H9 (cell line): ENCODE measurements at regions not wholly inside any gene's neighbourhood (a gene's known extent, or its start where the extent isn't known, plus 50 kb on each side); places are given as distances from the start of the nearest gene placed in this dataset.

ENCODE experiments used
- DNase-seq: peaks from one replicate; pipeline ENCODE4 v3.0.0-alpha.2; 2017
- H2AFZ ChIP-seq: one replicate; pipeline ENCODE4 v1.6.1; 2013; ENCODE audit warnings: mild to moderate bottlenecking, low read length, control low read depth, moderate library complexity
- H2AK5ac ChIP-seq: 2 replicates; pipeline ENCODE4 v1.6.1; 2013; ENCODE audit warnings: low read length, control low read depth, mixed read lengths; ENCODE audit not compliant: insufficient read length
- H2BK120ac ChIP-seq: one replicate; pipeline ENCODE4 v1.6.1; 2013; ENCODE audit warnings: low read depth, mild to moderate bottlenecking, low read length, control low read depth, inconsistent platforms; ENCODE audit not compliant: poor library complexity, severe bottlenecking
- H2BK12ac ChIP-seq: 2 replicates; pipeline ENCODE4 v1.6.1; 2013; ENCODE audit warnings: low read length, control low read depth, mixed read lengths, low read depth; ENCODE audit not compliant: insufficient read length
- H2BK15ac ChIP-seq: 2 replicates; pipeline ENCODE4 v1.6.1; 2013; ENCODE audit warnings: low read depth, low read length, control low read depth
- H2BK20ac ChIP-seq: one replicate; pipeline ENCODE4 v1.6.1; 2013; ENCODE audit warnings: low read depth, mild to moderate bottlenecking, low read length, control low read depth, inconsistent platforms; ENCODE audit not compliant: poor library complexity, severe bottlenecking
- H2BK5ac ChIP-seq: 2 replicates; pipeline ENCODE4 v1.6.1; 2013; ENCODE audit warnings: low read length, control low read depth, mixed read lengths; ENCODE audit not compliant: insufficient read length
- H3K14ac ChIP-seq: 2 replicates; pipeline ENCODE4 v1.6.1; 2013; ENCODE audit warnings: low read length, control low read depth; ENCODE audit not compliant: insufficient read depth
- H3K18ac ChIP-seq: 2 replicates; pipeline ENCODE4 v1.6.1; 2013; ENCODE audit warnings: low read depth, mild to moderate bottlenecking, mixed read lengths, low read length, control low read depth; ENCODE audit not compliant: insufficient read length
- H3K23ac ChIP-seq: 2 replicates; pipeline ENCODE4 v1.6.1; 2013; ENCODE audit warnings: low read length, control low read depth, mixed read lengths, low read depth; ENCODE audit not compliant: insufficient read length
- H3K23me2 ChIP-seq: 2 replicates; pipeline ENCODE4 v1.6.1; 2013; ENCODE audit warnings: low read depth, mild to moderate bottlenecking, mixed read lengths, low read length, control low read depth; ENCODE audit not compliant: insufficient read length, poor library complexity, severe bottlenecking
- H3K27ac ChIP-seq: 2 replicates; pipeline ENCODE4 v1.5.1; 2013; ENCODE audit warnings: low read length, control low read depth, mixed read lengths, low read depth; ENCODE audit not compliant: insufficient read length
- H3K27me3 ChIP-seq: 2 replicates; pipeline ENCODE4 v1.6.1; 2013; ENCODE audit warnings: low read length, control low read depth, inconsistent platforms; ENCODE audit not compliant: insufficient read depth
- H3K4ac ChIP-seq: 2 replicates; pipeline ENCODE4 v1.6.1; 2013; ENCODE audit warnings: low read depth, mild to moderate bottlenecking, control low read depth, inconsistent platforms, low read length, moderate library complexity
- H3K4me1 ChIP-seq: 2 replicates; pipeline ENCODE4 v1.6.1; 2013; ENCODE audit warnings: low read length, control low read depth, inconsistent platforms; ENCODE audit not compliant: insufficient read depth
- H3K4me2 ChIP-seq: 2 replicates; pipeline ENCODE4 v1.6.1; 2013; ENCODE audit warnings: low read length, control low read depth, mixed read lengths; ENCODE audit not compliant: insufficient read length, insufficient read depth
- H3K56ac ChIP-seq: 2 replicates; pipeline ENCODE4 v1.6.1; 2013; ENCODE audit warnings: low read depth, mild to moderate bottlenecking, mixed read lengths, low read length, control low read depth; ENCODE audit not compliant: insufficient read length
- H3K79me1 ChIP-seq: 2 replicates; pipeline ENCODE4 v1.6.1; 2013; ENCODE audit warnings: low read depth, mild to moderate bottlenecking, moderate library complexity, low read length, control low read depth, inconsistent platforms; ENCODE audit not compliant: insufficient read depth, poor library complexity, severe bottlenecking
- H3K79me2 ChIP-seq: 2 replicates; pipeline ENCODE4 v1.6.1; 2013; ENCODE audit warnings: low read length, control low read depth, inconsistent platforms; ENCODE audit not compliant: insufficient read depth
- H3K9ac ChIP-seq: 2 replicates; pipeline ENCODE4 v1.6.1; 2013; ENCODE audit warnings: low read length, control low read depth, mixed read lengths; ENCODE audit not compliant: insufficient read length; ENCODE audit errors: extremely low read depth
- H3K9me3 ChIP-seq: one replicate; pipeline ENCODE4 v1.6.1; 2013; ENCODE audit warnings: low read depth, low read length, inconsistent platforms; ENCODE audit not compliant: control insufficient read depth
- H3T11ph ChIP-seq: one replicate; pipeline ENCODE4 v1.6.1; 2013; ENCODE audit warnings: mild to moderate bottlenecking, low read length, control low read depth, inconsistent platforms
- H4K20me1 ChIP-seq: one replicate; pipeline ENCODE4 v1.6.1; 2013; ENCODE audit not compliant: control insufficient read depth, insufficient read length, insufficient read depth
- H4K5ac ChIP-seq: 2 replicates; pipeline ENCODE4 v1.6.1; 2013; ENCODE audit warnings: low read depth, mild to moderate bottlenecking, mixed read lengths, low read length, control low read depth; ENCODE audit not compliant: insufficient read length
- H4K8ac ChIP-seq: replicated peaks from 2 replicates; pipeline ENCODE4 v1.6.1; 2013; ENCODE audit warnings: low read length, control low read depth, mixed read lengths, low read depth; ENCODE audit not compliant: insufficient read length
- H4K91ac ChIP-seq: 2 replicates; pipeline ENCODE4 v1.6.1; 2013; ENCODE audit warnings: low read depth, mild to moderate bottlenecking, moderate library complexity, mixed read lengths, low read length, control low read depth; ENCODE audit not compliant: insufficient read length
- H3K27ac Mint-ChIP-seq, 3 experiments: 2 replicates in 2 of 3; 3 replicates in 1 of 3; pipeline ENCODE4 v1.8.0; 2020 to 2021; ENCODE audit warnings: mixed read lengths in 3 of 3, mild to moderate bottlenecking in 1 of 3, moderate library complexity in 1 of 3
- H3K27me3 Mint-ChIP-seq: 2 replicates; pipeline ENCODE4 v1.8.0; 2021; ENCODE audit warnings: low read depth, mild to moderate bottlenecking, moderate library complexity, mixed read lengths
- H3K36me3 Mint-ChIP-seq, 3 experiments: 2 replicates in 2 of 3; 3 replicates in 1 of 3; pipeline ENCODE4 v1.8.0; 2020 to 2021; ENCODE audit warnings: low read depth in 3 of 3, mixed read lengths in 3 of 3; ENCODE audit not compliant: insufficient read depth in 1 of 3
- H3K4me1 Mint-ChIP-seq, 2 experiments: 2 replicates each; pipeline ENCODE4 v1.8.0; 2020; ENCODE audit warnings: mixed read lengths in 2 of 2
- H3K4me3 Mint-ChIP-seq, 2 experiments: 2 replicates in 1 of 2; 3 replicates in 1 of 2; pipeline ENCODE4 v1.8.0; 2020 to 2021; ENCODE audit warnings: mild to moderate bottlenecking in 2 of 2, mixed read lengths in 2 of 2, moderate library complexity in 1 of 2
- H3K9me3 Mint-ChIP-seq, 2 experiments: 2 replicates in 1 of 2; 3 replicates in 1 of 2; pipeline ENCODE4 v1.8.0; 2020; ENCODE audit warnings: mild to moderate bottlenecking in 2 of 2, mixed read lengths in 2 of 2, moderate library complexity in 1 of 2
- WGBS: extraction: QIAGEN DNeasy Blood & Tissue Kit; methylation state at CpG from one replicate; pipeline ENCODE4 v1.1.7; 2013; ENCODE audit warnings: missing lambda C conversion rate, low lambda C conversion rate, mixed read lengths; ENCODE audit not compliant: insufficient read length; ENCODE audit errors: extremely low coverage; 5-methylcytosine and 5-hydroxymethylcytosine counted together
- TF ChIP-seq, protein P1 (sequence below): fragments of 200-600 bp; sonication (generic); conservative IDR thresholded peaks from 3 replicates; pipeline ENCODE4 v1.8.0; 2021; ENCODE audit warnings: antibody characterized with exemption, mild to moderate bottlenecking

DNA sequence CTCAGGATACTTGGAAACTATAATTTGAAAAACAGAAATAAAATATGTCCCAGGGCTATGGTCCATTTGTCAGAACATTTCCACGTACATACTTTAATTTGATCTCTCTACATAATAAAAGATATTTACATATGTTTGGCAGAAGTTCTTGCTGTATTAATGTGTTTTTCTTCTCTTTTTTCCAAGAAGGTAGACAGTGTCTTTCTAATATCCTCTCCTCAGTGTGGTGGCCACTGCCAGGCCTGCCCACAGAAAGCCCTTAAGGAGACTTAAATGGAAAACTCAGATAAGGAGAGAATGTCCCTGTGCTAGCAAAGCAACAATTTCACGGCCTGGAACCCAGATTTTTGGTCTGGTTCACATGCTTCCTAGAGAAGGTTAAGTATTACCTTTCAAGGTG lies 76.5 kb upstream of the ARHGEF26 start:
- no peak overlapping the region for H2BK12ac ChIP-seq
- H2BK5ac ChIP-seq = no peak overlapping the region
- no CpG with 5 or more reads among the region's 2 CpGs for WGBS
- H2BK120ac ChIP-seq = no peak overlapping the region
- H3K23ac ChIP-seq = no peak overlapping the region
- H2AFZ ChIP-seq = no peak overlapping the region
- H3K9me3 ChIP-seq = no peaks in the 10 kb centered on the region
- H3K79me2 ChIP-seq = no peaks in the 10 kb centered on the region
- no peaks in the 10 kb centered on the region for H3K36me3 Mint-ChIP-seq
- H3K9ac ChIP-seq = no peak overlapping the region
- no peak overlapping the region for H3K4me3 Mint-ChIP-seq
- no peak overlapping the region for H3K56ac ChIP-seq
- H3K27ac ChIP-seq = no peak overlapping the region
- no peaks in the 10 kb centered on the region for H3K27me3 ChIP-seq
- no peak overlapping the region for H4K91ac ChIP-seq
- H2AK5ac ChIP-seq = no peak overlapping the region
- no peak overlapping the region for H3T11ph ChIP-seq
- H4K20me1 ChIP-seq = no peaks in the 10 kb centered on the region
- H3K4me1 Mint-ChIP-seq = no peaks in the 10 kb centered on the region
- H3K79me1 ChIP-seq = no peaks in the 10 kb centered on the region
- H3K27me3 Mint-ChIP-seq = no peaks in the 10 kb centered on the region
- TF ChIP-seq, protein P1, sequence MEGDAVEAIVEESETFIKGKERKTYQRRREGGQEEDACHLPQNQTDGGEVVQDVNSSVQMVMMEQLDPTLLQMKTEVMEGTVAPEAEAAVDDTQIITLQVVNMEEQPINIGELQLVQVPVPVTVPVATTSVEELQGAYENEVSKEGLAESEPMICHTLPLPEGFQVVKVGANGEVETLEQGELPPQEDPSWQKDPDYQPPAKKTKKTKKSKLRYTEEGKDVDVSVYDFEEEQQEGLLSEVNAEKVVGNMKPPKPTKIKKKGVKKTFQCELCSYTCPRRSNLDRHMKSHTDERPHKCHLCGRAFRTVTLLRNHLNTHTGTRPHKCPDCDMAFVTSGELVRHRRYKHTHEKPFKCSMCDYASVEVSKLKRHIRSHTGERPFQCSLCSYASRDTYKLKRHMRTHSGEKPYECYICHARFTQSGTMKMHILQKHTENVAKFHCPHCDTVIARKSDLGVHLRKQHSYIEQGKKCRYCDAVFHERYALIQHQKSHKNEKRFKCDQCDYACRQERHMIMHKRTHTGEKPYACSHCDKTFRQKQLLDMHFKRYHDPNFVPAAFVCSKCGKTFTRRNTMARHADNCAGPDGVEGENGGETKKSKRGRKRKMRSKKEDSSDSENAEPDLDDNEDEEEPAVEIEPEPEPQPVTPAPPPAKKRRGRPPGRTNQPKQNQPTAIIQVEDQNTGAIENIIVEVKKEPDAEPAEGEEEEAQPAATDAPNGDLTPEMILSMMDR = no peak
- H3K18ac ChIP-seq = no peak overlapping the region
- no peaks in the 10 kb centered on the region for H3K9me3 Mint-ChIP-seq
- H4K5ac ChIP-seq = no peak overlapping the region
- no peak overlapping the region for H2BK15ac ChIP-seq
- no peak overlapping the region for H3K27ac Mint-ChIP-seq
- no peak overlapping the region for H3K14ac ChIP-seq
- H2BK20ac ChIP-seq = no peak overlapping the region
- H4K8ac ChIP-seq = no peak overlapping the region
- no peak for DNase-seq
- no peaks in the 10 kb centered on the region for H3K23me2 ChIP-seq
- H3K4ac ChIP-seq = no peak overlapping the region
- H3K4me2 ChIP-seq = no peak overlapping the region
- H3K4me1 ChIP-seq = no peaks in the 10 kb centered on the region
